Ishikawa (cell line): ENCODE measurements at regions not wholly inside any gene's neighbourhood (a gene's known extent, or its start where the extent isn't known, plus 50 kb on each side); places are given as distances from the start of the nearest gene placed in this dataset.

Source experiments
- CEBPB ChIP-seq: IDR thresholded peaks from 2 replicates; pipeline ENCODE4 v1.6.1; 2012
- CREB1 ChIP-seq: IDR thresholded peaks from 2 replicates; pipeline ENCODE4 v1.6.1; 2012; ENCODE audit warnings: low read depth
- EGR1 ChIP-seq: IDR thresholded peaks from 2 replicates; pipeline ENCODE4 v1.6.1; 2012
- EP300 ChIP-seq: IDR thresholded peaks from 2 replicates; pipeline ENCODE4 v1.6.1; 2012; ENCODE audit warnings: borderline replicate concordance
- FOXM1 ChIP-seq: IDR thresholded peaks from 2 replicates; pipeline ENCODE4 v1.6.1; 2012; ENCODE audit warnings: low read depth, borderline replicate concordance
- NFIC ChIP-seq: IDR thresholded peaks from 2 replicates; pipeline ENCODE4 v1.6.1; 2012
- RAD21 ChIP-seq: IDR thresholded peaks from 2 replicates; pipeline ENCODE4 v1.6.1; 2012; ENCODE audit warnings: low read depth
- TAF1 ChIP-seq: IDR thresholded peaks from 2 replicates; pipeline ENCODE4 v1.6.1; 2012; ENCODE audit warnings: low read depth, mild to moderate bottlenecking
- TCF12 ChIP-seq: IDR thresholded peaks from 2 replicates; pipeline ENCODE4 v1.6.1; 2012; ENCODE audit warnings: low read depth
- TEAD4 ChIP-seq: IDR thresholded peaks from 2 replicates; pipeline ENCODE4 v1.6.1; 2012
- YY1 ChIP-seq: IDR thresholded peaks from 2 replicates; pipeline ENCODE4 v1.6.1; 2012; ENCODE audit warnings: low read depth
- ZBTB7A ChIP-seq: IDR thresholded peaks from 2 replicates; pipeline ENCODE4 v1.6.1; 2012; ENCODE audit warnings: low read depth
- TF ChIP-seq, protein P1 (sequence below): IDR thresholded peaks from 2 replicates; pipeline ENCODE4 v1.6.1; 2012
- TF ChIP-seq, protein P2 (sequence below): IDR thresholded peaks from 2 replicates; pipeline ENCODE4 v1.6.1; 2012
- TF ChIP-seq, protein P3 (sequence below): IDR thresholded peaks from 2 replicates; pipeline ENCODE4 v1.6.1; 2012; ENCODE audit warnings: low read depth, mild to moderate bottlenecking

DNA sequence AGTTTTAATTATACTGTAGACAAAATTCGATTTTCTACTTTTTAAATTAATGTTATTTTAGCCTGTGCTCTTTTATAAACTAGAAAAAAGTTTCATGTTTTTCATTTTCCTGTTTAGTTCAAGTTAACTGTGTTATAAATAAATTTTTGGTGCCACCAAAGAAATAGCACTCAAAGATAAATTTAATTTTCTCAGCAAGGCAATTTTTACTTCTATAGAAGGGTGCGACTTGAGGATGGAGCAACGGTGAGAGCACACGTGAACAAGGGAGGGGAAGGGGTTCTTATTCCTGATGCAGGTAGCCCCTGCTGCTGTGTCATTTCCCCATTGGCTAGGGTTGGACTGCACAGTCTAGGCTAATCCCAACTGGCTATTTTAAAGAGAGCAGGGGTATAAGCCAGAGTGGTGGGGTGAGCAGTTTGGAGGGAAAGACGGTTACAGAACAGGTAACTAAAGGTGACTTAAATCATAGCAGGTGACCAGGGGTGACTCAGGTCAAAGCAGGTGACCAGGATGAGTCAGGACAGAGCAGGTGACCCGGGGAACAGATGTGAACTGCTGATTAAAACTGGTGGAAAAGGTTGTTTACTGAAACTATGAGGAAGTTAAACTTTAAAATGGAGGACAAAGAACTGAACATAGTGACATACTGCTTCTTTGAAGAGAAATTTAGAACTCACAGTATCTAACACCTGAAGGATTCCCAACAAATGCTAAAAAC, 104.6 kb upstream of the GPBP1 start:
- no peak for TF ChIP-seq EP300
- no peak for TF ChIP-seq TCF12
- no peak for TF ChIP-seq CREB1
- TF ChIP-seq TEAD4, result no peak
- no peak for TF ChIP-seq CEBPB
- TF ChIP-seq, protein P1, sequence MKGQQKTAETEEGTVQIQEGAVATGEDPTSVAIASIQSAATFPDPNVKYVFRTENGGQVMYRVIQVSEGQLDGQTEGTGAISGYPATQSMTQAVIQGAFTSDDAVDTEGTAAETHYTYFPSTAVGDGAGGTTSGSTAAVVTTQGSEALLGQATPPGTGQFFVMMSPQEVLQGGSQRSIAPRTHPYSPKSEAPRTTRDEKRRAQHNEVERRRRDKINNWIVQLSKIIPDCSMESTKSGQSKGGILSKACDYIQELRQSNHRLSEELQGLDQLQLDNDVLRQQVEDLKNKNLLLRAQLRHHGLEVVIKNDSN, result no peak

DNA sequence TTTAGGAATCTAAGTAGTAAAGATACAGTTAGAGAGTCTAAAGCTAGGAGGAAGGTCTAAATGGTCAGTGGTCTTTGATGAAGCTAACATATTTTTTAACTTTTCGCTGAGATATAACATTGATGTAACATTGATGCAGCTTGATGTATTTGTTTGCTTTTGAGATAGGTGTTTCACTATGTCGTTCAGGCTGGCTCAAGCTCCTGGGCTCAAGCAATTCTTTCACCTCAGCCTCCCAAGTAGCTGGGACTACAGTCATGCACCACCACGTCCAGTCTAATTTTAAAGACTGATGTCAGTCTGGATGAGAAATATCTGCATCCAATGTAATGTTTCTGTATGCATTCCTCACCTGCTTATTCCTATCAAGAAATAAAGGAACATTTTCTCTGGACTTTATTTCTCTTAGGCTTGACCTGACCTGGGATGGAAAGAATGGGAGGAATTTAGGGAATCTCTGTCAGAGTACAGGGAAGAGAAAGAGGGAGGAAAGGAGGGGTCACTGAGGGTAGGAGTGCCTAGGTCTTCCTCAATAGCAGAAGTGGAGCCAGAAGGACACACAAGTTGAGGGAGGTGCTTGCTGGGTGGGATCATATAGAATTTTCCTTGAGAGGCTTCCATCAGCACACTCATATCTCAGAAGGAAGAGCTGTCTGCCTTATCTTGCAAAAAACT, 101.5 kb upstream of the GPBP1 start:
- TF ChIP-seq, protein P2, sequence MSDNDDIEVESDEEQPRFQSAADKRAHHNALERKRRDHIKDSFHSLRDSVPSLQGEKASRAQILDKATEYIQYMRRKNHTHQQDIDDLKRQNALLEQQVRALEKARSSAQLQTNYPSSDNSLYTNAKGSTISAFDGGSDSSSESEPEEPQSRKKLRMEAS, result no peak
- no peak for TF ChIP-seq TCF12
- TF ChIP-seq CEBPB, result no peak
- TF ChIP-seq RAD21, result no peak
- peak; percentile 68 for TF ChIP-seq TEAD4

DNA sequence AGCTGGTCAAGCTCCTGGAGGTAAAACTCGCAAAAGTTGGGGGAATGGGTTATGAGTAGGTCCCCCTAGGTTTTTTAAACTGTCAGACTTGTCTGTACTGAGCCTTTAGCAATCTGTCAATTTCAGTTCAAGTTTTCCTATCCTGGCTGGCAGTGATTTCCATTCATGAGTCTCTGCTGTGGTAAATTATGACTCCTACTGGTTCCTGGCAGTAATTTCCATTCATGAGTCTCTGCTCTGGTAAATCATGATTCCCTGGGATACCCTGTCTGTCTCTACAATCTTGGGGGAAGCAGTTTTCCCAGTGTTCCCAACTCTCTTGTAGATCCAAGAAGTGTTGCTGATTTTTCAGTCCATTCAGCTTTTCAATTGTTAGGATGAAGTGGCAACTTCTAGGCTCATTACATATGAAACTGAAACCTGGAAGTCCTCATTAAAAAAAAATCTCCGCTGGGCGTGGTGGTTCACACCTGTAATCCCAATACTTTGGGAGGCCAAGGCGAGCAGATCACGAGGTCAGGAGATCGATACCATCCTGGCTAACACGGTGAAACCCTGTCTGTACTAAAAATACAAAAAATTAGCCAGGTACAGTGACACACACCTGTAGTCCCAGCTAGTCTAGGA, 91.3 kb upstream of the GPBP1 start:
- TF ChIP-seq RAD21, result peak; percentile 77
- TF ChIP-seq, protein P1, result no peak
- TF ChIP-seq, protein P2, result no peak

DNA sequence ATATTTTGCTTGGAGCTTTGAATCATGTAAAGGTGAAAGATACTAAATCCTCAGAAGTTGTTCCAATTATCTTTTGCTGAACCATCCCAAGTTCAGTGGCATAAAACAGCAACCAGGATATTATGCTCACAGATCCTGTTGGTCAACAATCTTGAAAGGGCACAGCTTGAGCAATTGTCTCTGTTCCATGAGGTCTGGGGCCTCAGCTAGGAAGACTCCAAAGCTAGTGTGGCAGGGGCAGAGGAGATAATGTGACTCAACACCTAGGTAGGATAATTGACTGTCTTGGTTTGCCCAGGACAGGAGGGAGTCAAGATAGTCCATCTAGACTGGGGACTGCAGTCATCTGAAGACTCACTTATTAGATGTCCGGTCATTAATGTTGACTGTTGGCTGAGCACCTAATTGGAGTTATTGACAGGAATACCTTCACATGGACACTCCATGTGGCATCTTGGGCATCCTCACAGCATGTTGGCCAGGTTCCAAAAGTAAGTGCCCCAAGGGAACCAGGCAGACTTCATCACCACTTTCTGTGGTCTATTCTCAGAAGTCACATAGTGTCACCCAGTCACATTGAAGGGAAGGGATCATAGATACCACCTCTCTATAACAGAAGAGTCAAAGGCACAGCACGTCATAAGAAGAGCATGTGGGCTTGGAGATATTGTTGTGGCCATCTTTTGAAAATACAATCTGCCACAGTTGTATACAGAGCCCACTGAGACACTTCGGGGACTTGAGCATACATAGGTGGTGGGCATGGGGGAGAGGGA, 88.4 kb upstream of the GPBP1 start:
- TF ChIP-seq TCF12, result no peak
- no peak for TF ChIP-seq TEAD4
- TF ChIP-seq NFIC, result no peak
- TF ChIP-seq CEBPB, result no peak
- no peak for TF ChIP-seq EP300
- TF ChIP-seq, protein P3, sequence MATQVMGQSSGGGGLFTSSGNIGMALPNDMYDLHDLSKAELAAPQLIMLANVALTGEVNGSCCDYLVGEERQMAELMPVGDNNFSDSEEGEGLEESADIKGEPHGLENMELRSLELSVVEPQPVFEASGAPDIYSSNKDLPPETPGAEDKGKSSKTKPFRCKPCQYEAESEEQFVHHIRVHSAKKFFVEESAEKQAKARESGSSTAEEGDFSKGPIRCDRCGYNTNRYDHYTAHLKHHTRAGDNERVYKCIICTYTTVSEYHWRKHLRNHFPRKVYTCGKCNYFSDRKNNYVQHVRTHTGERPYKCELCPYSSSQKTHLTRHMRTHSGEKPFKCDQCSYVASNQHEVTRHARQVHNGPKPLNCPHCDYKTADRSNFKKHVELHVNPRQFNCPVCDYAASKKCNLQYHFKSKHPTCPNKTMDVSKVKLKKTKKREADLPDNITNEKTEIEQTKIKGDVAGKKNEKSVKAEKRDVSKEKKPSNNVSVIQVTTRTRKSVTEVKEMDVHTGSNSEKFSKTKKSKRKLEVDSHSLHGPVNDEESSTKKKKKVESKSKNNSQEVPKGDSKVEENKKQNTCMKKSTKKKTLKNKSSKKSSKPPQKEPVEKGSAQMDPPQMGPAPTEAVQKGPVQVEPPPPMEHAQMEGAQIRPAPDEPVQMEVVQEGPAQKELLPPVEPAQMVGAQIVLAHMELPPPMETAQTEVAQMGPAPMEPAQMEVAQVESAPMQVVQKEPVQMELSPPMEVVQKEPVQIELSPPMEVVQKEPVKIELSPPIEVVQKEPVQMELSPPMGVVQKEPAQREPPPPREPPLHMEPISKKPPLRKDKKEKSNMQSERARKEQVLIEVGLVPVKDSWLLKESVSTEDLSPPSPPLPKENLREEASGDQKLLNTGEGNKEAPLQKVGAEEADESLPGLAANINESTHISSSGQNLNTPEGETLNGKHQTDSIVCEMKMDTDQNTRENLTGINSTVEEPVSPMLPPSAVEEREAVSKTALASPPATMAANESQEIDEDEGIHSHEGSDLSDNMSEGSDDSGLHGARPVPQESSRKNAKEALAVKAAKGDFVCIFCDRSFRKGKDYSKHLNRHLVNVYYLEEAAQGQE, result no peak
- TF ChIP-seq, protein P2, result no peak
- TF ChIP-seq TAF1, result no peak
- TF ChIP-seq EGR1, result no peak
- TF ChIP-seq FOXM1, result no peak
- no peak for TF ChIP-seq RAD21
- TF ChIP-seq ZBTB7A, result no peak
- TF ChIP-seq, protein P1, result no peak

DNA sequence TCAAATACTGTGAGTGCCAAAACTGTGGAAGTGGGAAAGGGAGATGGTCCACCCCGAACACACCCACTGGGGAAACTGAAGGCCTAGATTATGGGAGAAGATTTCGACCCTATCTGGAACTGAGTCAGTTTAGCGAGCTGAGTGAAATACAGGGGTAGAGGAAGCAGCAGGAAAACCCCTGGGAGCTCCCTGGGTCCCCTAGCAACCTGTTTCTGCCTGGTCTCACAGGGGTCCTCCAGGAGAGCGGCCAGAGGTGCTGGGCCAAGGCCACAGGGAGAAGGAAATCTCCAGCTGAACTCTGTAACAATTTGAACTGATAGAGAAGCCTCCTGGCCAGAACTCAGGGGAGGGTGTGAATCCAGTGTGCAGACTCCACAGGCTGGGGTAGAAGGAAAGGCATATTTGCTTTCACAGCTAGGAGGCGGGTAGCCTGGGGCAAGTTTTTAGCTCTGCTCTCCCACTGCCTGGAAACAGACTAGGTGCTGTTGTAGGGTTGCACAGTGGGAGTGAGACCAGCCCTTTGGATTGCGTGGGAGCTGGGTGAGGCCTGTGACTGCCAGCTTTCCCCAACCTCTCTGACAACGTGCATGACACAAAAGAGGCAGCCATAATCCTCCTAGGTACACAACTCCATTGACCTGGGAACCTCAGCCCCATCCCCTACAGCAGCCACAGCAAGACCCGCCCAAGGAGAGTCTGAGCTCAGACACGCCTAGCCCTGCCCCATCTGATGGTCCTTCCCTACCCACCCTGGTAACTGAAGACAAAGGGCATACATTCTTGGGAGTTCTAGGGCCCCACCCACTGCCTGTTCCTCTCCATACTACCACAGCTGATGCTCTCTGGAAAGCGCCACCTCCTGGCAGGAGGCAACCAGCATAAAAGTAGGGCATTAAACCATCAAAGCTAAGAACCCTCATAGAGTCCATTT, 78.8 kb upstream of the GPBP1 start:
- TF ChIP-seq CEBPB, result no peak
- no peak for TF ChIP-seq EGR1
- no peak for TF ChIP-seq EP300
- no peak for TF ChIP-seq NFIC
- TF ChIP-seq, protein P2, result no peak
- no peak for TF ChIP-seq TAF1
- TF ChIP-seq RAD21, result peak; percentile 66
- TF ChIP-seq FOXM1, result no peak
- no peak for TF ChIP-seq ZBTB7A
- no peak for TF ChIP-seq TEAD4
- 0 out of 2 replicates have a peak, but pooled peaks have one; percentile 21 for TF ChIP-seq YY1
- no peak for TF ChIP-seq CREB1
- TF ChIP-seq, protein P1, result no peak
- no peak for TF ChIP-seq TCF12
- TF ChIP-seq, protein P3, result no peak
